ENCODE measurements at regions not wholly inside any gene's neighbourhood (a gene's known extent, or its start where the extent isn't known, plus 50 kb on each side); places are given as distances from the start of the nearest gene placed in this dataset.

GRCh38 chr5:153895266-153895665 is 143.4 kb downstream of the FAM114A2 start:
- no peak for FAIRE-seq

GRCh38 chr5:153893817-153894216 is 144.9 kb downstream of the FAM114A2 start:
- Histone ChIP-seq H3K79me2 (ENCODE audit: control insufficient read depth, insufficient read depth, low read length) (no peaks in the 10 kb centered on the region), H3K4me2 (ENCODE audit: control insufficient read depth, extremely low read depth, insufficient read depth, low read depth, low read length) (no peak overlapping the region), H3K27me3 (ENCODE audit: control insufficient read depth, extremely low read depth, insufficient read depth, low read length) (no peaks in the 10 kb centered on the region), H3K9ac (ENCODE audit: control insufficient read depth, extremely low read depth, insufficient read depth, low read length) (no peak overlapping the region), H3K36me3 (ENCODE audit: control insufficient read depth in 2 of 2, extremely low read depth in 1 of 2, insufficient read depth in 2 of 2, low read length in 2 of 2) (no peaks in the 10 kb centered on the region), H2AFZ (ENCODE audit: control insufficient read depth, low read length) (no peak overlapping the region), H3K9me3 (ENCODE audit: control insufficient read depth, low read depth, low read length) (no peaks in the 10 kb centered on the region), H3K4me1 (ENCODE audit: control insufficient read depth, extremely low read depth, insufficient read depth, low read length) (peaks cover 18% of the 10 kb centered on the region), H3K9me1 (ENCODE audit: control insufficient read depth, extremely low read depth, insufficient read depth, low read length) (no peaks in the 10 kb centered on the region), H4K20me1 (ENCODE audit: control insufficient read depth, extremely low read depth, insufficient read depth, low read length) (no peaks in the 10 kb centered on the region), H3K27ac (ENCODE audit: control insufficient read depth, insufficient read depth, low read length) (no peak overlapping the region), H3K4me3 (ENCODE audit: control insufficient read depth in 2 of 3, extremely low read depth in 1 of 3, insufficient read depth in 2 of 3, low read depth in 1 of 3, low read length in 3 of 3) (no peak overlapping the region)
- dilution Hi-C loops (cut with MboI; ENCODE audit: extremely low pct_ligation_motif_present, low sequenced_read_pairs), result no loop called here
- DNase-seq (ENCODE audit: low read depth, low spot score) (no peak), FAIRE-seq (no peak)
- TF ChIP-seq, protein P1, sequence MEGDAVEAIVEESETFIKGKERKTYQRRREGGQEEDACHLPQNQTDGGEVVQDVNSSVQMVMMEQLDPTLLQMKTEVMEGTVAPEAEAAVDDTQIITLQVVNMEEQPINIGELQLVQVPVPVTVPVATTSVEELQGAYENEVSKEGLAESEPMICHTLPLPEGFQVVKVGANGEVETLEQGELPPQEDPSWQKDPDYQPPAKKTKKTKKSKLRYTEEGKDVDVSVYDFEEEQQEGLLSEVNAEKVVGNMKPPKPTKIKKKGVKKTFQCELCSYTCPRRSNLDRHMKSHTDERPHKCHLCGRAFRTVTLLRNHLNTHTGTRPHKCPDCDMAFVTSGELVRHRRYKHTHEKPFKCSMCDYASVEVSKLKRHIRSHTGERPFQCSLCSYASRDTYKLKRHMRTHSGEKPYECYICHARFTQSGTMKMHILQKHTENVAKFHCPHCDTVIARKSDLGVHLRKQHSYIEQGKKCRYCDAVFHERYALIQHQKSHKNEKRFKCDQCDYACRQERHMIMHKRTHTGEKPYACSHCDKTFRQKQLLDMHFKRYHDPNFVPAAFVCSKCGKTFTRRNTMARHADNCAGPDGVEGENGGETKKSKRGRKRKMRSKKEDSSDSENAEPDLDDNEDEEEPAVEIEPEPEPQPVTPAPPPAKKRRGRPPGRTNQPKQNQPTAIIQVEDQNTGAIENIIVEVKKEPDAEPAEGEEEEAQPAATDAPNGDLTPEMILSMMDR (optimal IDR thresholded peaks at IDR 0.05 in 1 of 3, IDR thresholded peaks at IDR 0.05 in 1 of 3, conservative IDR thresholded peaks at IDR 0.05 in 1 of 3; ENCODE audit: extremely low read depth in 1 of 3, insufficient read depth in 2 of 3, low read length in 3 of 3), result no peak
- TF ChIP-seq EZH2 (IDR thresholded peaks at IDR 0.05; ENCODE audit: low read length), result no peak

More at GRCh38 chr5:153895266-153895665, 143.4 kb downstream of the FAM114A2 start:
- Histone ChIP-seq H3K9ac (ENCODE audit: control insufficient read depth, extremely low read depth, insufficient read depth, low read length) (no peak overlapping the region), H3K4me3 (ENCODE audit: control insufficient read depth in 2 of 3, extremely low read depth in 1 of 3, insufficient read depth in 2 of 3, low read depth in 1 of 3, low read length in 3 of 3) (no peak overlapping the region), H3K4me2 (ENCODE audit: control insufficient read depth, extremely low read depth, insufficient read depth, low read depth, low read length) (no peak overlapping the region), H3K9me1 (ENCODE audit: control insufficient read depth, extremely low read depth, insufficient read depth, low read length) (no peaks in the 10 kb centered on the region), H2AFZ (ENCODE audit: control insufficient read depth, low read length) (no peak overlapping the region), H3K4me1 (ENCODE audit: control insufficient read depth, extremely low read depth, insufficient read depth, low read length) (peaks cover 21% of the 10 kb centered on the region), H3K27me3 (ENCODE audit: control insufficient read depth, extremely low read depth, insufficient read depth, low read length) (no peaks in the 10 kb centered on the region), H3K9me3 (ENCODE audit: control insufficient read depth, low read depth, low read length) (no peaks in the 10 kb centered on the region), H3K79me2 (ENCODE audit: control insufficient read depth, insufficient read depth, low read length) (no peaks in the 10 kb centered on the region), H4K20me1 (ENCODE audit: control insufficient read depth, extremely low read depth, insufficient read depth, low read length) (no peaks in the 10 kb centered on the region), H3K27ac (ENCODE audit: control insufficient read depth, insufficient read depth, low read length) (no peak overlapping the region), H3K36me3 (ENCODE audit: control insufficient read depth in 2 of 2, extremely low read depth in 1 of 2, insufficient read depth in 2 of 2, low read length in 2 of 2) (no peaks in the 10 kb centered on the region)
- dilution Hi-C loops (cut with MboI; ENCODE audit: extremely low pct_ligation_motif_present, low sequenced_read_pairs), result no loop called here
- no peak for TF ChIP-seq EZH2 (IDR thresholded peaks at IDR 0.05; ENCODE audit: low read length)
- TF ChIP-seq, protein P1 (optimal IDR thresholded peaks at IDR 0.05 in 1 of 3, IDR thresholded peaks at IDR 0.05 in 1 of 3, conservative IDR thresholded peaks at IDR 0.05 in 1 of 3; ENCODE audit: extremely low read depth in 1 of 3, insufficient read depth in 2 of 3, low read length in 3 of 3), result no peak
- no peak for DNase-seq (ENCODE audit: low read depth, low spot score)
